ENCODE measurements at regions not wholly inside any gene's neighbourhood (a gene's known extent, or its start where the extent isn't known, plus 50 kb on each side); places are given as distances from the start of the nearest gene placed in this dataset.

GRCh38 chr5:8633696-8634095 lies 764.7 kb downstream of the MTRR start:
- POLR2A ChIA-PET: no interaction called here
- Histone ChIP-seq H3K27ac (ENCODE audit: control insufficient read depth, insufficient read depth) (no peak overlapping the region), H3K9ac (ENCODE audit: control insufficient read depth, insufficient read depth, low read length) (no peak overlapping the region), H3K79me2 (ENCODE audit: control insufficient read depth, insufficient read depth, low read length) (no peaks in the 10 kb centered on the region), H3K27me3 (replicated peaks in 1 of 2; ENCODE audit: control insufficient read depth in 2 of 2, insufficient read depth in 2 of 2, low read length in 1 of 2) (no peaks in the 10 kb centered on the region), H3K9me3 (replicated peaks; ENCODE audit: control insufficient read depth, insufficient read depth, low read length) (no peaks in the 10 kb centered on the region), H2AFZ (ENCODE audit: control insufficient read depth, low read depth, low read length) (no peak overlapping the region), H3K4me1 (ENCODE audit: control insufficient read depth, insufficient read depth, low read length) (no peaks in the 10 kb centered on the region), H3K4me3 (no peak overlapping the region), H3K4me2 (ENCODE audit: control insufficient read depth, insufficient read depth) (no peak overlapping the region), H4K20me1 (ENCODE audit: control insufficient read depth, insufficient read depth) (no peaks in the 10 kb centered on the region), H3K36me3 (ENCODE audit: control insufficient read depth in 2 of 2, insufficient read depth in 2 of 2, low read length in 1 of 2) (no peaks in the 10 kb centered on the region)
- FAIRE-seq (no peak), DNase-seq (ENCODE audit: low read depth, low spot score) (no peak), ATAC-seq (no peak)
- CTCF ChIA-PET: no interaction called here
- in situ Hi-C loops (cut with MboI): no loop called here
- intact Hi-C loops (cut with micrococcal nuclease; ENCODE audit: unreplicated experiment): no loop called here
- SMC1A ChIA-PET (ENCODE audit: uncharacterized antibody, unreplicated experiment): interaction anchor here (0.6 kb wide), 1 partner anchor 708 kb away, joined by 4 read pairs; no protein-coding TSS in a partner anchor
- RAD21 ChIA-PET (ENCODE audit: unreplicated experiment): no interaction called here
- no peak for TF ChIP-seq EED (IDR thresholded peaks at IDR 0.05; ENCODE audit: low read depth)
- TF ChIP-seq ETV6 (conservative IDR thresholded peaks at IDR 0.05 in 1 of 2, IDR thresholded peaks at IDR 0.05 in 1 of 2; ENCODE audit: borderline replicate concordance in 1 of 2, low read depth in 1 of 2): no peak
- no peak for TF ChIP-seq SREBF1 (IDR thresholded peaks at IDR 0.05; ENCODE audit: low read length)
- TF ChIP-seq ZNF592 (IDR thresholded peaks at IDR 0.05): no peak
- no peak for TF ChIP-seq PKNOX1 (IDR thresholded peaks at IDR 0.05)
- no peak for TF ChIP-seq GATAD2B (conservative IDR thresholded peaks at IDR 0.05; ENCODE audit: low read depth)
- no peak for TF ChIP-seq SP1 (IDR thresholded peaks at IDR 0.05; ENCODE audit: low read depth, low read length)
- TF ChIP-seq, protein P1, sequence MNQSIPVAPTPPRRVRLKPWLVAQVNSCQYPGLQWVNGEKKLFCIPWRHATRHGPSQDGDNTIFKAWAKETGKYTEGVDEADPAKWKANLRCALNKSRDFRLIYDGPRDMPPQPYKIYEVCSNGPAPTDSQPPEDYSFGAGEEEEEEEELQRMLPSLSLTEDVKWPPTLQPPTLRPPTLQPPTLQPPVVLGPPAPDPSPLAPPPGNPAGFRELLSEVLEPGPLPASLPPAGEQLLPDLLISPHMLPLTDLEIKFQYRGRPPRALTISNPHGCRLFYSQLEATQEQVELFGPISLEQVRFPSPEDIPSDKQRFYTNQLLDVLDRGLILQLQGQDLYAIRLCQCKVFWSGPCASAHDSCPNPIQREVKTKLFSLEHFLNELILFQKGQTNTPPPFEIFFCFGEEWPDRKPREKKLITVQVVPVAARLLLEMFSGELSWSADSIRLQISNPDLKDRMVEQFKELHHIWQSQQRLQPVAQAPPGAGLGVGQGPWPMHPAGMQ (IDR thresholded peaks at IDR 0.05; ENCODE audit: borderline replicate concordance): no peak
- no peak for TF ChIP-seq SIN3A (IDR thresholded peaks at IDR 0.05; ENCODE audit: low read depth, low read length)
- no TSS peak for BruUV-seq (replicated peaks)
- WGBS (ENCODE audit: insufficient coverage, insufficient replicate concordance, low lambda C conversion rate, missing lambda C conversion rate): 0% methylated on average over 2 of the region's 2 CpGs

Data from GM12878 (cell line).